Stimulated activated CD4-positive, alpha-beta T cell treated with anti-CD3 and anti-CD28 coated beads, TNF-alpha, amount 100 ng/mL, for 48 hours (primary cell): ENCODE measurements at regions not wholly inside any gene's neighbourhood (a gene's known extent, or its start where the extent isn't known, plus 50 kb on each side); places are given as distances from the start of the nearest gene placed in this dataset.
"Not testable (repeated sequence)": the region's sequence is repeated elsewhere in the genome, so short reads cannot be mapped to it uniquely, and the experiment has no call there.

Source experiments
- DNase-seq, 3 donors: peaks; one replicate each; pipeline ENCODE4 v3.0.0-alpha.2; 2020; ENCODE audit warnings: low read depth in 3 of 3

- DNase-seq = not testable (repeated sequence)
Observed at GRCh38 chr6:51321477-51321876, 502.8 kb downstream of the TFAP2B start.

- no peak for DNase-seq
Observed at GRCh38 chr6:51322505-51322904, 503.8 kb downstream of the TFAP2B start.

GRCh38 chr6:51323056-51323455 lies 504.4 kb downstream of the TFAP2B start:
- DNase-seq = no peak

- DNase-seq = no peak
Observed at GRCh38 chr6:51330971-51331370, 512.3 kb downstream of the TFAP2B start.

- DNase-seq = no peak
Observed at GRCh38 chr6:51335543-51335942, 516.9 kb downstream of the TFAP2B start.

- DNase-seq = no peak
Observed at GRCh38 chr6:51336185-51336584, 517.5 kb downstream of the TFAP2B start.

GRCh38 chr6:51337277-51337676 lies 518.6 kb downstream of the TFAP2B start:
- no peak for DNase-seq

- no peak for DNase-seq
Observed at GRCh38 chr6:51339108-51339507, 520.4 kb downstream of the TFAP2B start.

GRCh38 chr6:51339728-51340127 lies 521.1 kb downstream of the TFAP2B start:
- no peak for DNase-seq

GRCh38 chr6:51342393-51342792 lies 523.7 kb downstream of the TFAP2B start:
- no peak for DNase-seq

GRCh38 chr6:51349857-51350256 lies 531.2 kb downstream of the TFAP2B start:
- no peak for DNase-seq

- no peak for DNase-seq
Observed at GRCh38 chr6:51350308-51350904, 531.7 kb downstream of the TFAP2B start.

- DNase-seq = no peak
Observed at GRCh38 chr6:51352506-51353029, 533.9 kb downstream of the TFAP2B start.

- DNase-seq = no peak
Observed at GRCh38 chr6:51360287-51360686, 541.6 kb downstream of the TFAP2B start.

GRCh38 chr6:51365566-51365965 lies 546.9 kb downstream of the TFAP2B start:
- DNase-seq = no peak

GRCh38 chr6:51369485-51369884 lies 550.8 kb downstream of the TFAP2B start:
- no peak for DNase-seq

GRCh38 chr6:51382847-51383246 lies 564.2 kb downstream of the TFAP2B start:
- no peak for DNase-seq

GRCh38 chr6:51384736-51385135 lies 566.1 kb downstream of the TFAP2B start:
- DNase-seq = no peak

- DNase-seq = no peak
Observed at GRCh38 chr6:51386347-51386836, 567.7 kb downstream of the TFAP2B start.

GRCh38 chr6:51387907-51388306 lies 569.2 kb downstream of the TFAP2B start:
- DNase-seq = no peak

GRCh38 chr6:51394061-51394460 lies 575.4 kb downstream of the TFAP2B start:
- DNase-seq = no peak

GRCh38 chr6:51396583-51396982 lies 577.9 kb downstream of the TFAP2B start:
- no peak for DNase-seq

- no peak for DNase-seq
Observed at GRCh38 chr6:51398064-51398705, 579.5 kb downstream of the TFAP2B start.
